IPS-NIHi7 (cell line): ENCODE measurements at regions not wholly inside any gene's neighbourhood (a gene's known extent, or its start where the extent isn't known, plus 50 kb on each side); places are given as distances from the start of the nearest gene placed in this dataset.
A peak's percentile ranks its signal among the peaks of the same experiment; 100 is the strongest.

Source experiments
- DNase-seq: peaks from one replicate; pipeline ENCODE4 v3.0.0; 2012; ENCODE audit warnings: mixed read lengths; ENCODE audit errors: extremely low spot score

DNA sequence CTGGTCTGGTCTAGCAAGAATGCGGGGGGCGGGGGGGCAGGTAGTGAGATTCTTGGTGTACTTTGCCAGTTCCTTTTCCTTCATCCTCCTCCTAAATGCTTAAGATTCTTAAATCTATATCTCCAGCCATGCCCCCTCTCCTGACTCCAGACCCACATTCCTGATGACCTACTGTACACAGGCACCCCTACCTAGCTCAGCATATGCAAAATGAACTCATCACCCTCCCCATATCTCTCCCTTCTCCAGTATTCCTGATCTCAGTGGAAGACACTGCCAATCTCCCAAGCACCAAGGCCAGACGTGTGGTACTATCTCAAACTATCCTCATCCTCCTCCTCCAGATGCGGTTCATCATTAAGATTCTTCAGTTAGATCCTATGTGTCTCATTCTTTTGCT is 215.8 kb downstream of the SPTSSA start:
- no peak for DNase-seq

DNA sequence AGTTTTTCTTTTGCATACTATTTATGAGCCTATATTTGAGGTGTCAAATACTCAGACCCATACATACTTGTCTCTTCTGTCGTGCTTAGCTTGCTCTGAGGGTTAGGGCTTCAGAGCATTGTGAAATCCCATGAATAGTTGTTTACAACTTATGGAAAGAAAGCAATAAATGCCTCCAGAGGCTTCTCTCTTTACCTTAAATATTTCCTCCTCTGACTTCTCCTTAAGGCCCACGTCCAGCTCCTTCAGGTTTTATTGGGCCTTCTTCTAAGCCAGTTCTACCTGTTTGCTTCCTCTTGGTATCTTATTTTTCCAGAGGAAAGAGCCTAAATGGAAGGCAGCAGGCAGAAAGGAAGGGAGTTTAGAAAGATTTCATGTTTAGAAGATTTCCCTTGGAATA is 218.6 kb downstream of the SPTSSA start:
- no peak for DNase-seq

DNA sequence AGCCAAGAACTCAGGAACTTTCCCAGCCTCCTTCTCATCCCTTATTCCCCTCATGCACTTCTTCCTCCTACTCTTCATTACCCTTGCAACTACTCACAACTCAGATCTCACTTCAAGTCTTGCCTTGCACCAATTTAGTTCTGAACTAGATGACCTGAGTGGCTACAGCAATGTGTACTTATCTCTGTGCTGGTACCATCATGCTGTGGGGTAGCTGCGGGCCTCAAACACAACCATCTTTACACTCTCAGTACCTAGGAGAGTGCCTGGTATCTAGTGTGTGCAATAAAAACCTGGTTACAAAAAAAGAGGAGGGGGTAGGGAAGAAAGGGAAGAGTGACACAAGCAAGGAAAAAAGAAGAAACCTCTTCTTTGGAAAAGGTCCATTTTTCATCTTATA is 219.0 kb downstream of the SPTSSA start:
- no peak for DNase-seq

DNA sequence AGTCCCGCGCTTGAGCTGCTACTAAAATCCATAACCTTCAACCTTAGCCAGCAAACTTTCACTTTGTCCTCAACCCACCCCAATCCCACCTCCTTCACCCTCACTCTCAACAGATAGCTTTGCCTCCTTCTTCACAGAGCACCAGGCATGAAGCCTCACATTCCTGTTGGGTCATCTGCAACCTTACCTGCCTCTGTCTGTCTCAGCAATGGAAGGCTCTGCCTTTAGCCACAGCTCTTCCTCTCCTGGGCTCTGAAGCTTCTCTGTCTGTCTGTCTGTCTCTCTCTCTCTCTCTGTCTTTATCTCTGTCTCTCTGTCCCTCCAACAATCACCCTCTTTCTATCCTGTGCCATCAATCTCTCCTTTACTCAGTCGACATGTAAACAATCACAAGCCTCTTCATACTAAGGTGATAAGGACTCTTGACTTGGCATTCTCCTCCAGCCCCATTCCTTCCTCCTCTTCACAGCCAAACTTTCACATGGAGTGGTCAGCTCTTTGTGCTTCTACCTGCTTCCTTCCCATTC is 220.8 kb downstream of the SPTSSA start:
- DNase-seq: no peak

DNA sequence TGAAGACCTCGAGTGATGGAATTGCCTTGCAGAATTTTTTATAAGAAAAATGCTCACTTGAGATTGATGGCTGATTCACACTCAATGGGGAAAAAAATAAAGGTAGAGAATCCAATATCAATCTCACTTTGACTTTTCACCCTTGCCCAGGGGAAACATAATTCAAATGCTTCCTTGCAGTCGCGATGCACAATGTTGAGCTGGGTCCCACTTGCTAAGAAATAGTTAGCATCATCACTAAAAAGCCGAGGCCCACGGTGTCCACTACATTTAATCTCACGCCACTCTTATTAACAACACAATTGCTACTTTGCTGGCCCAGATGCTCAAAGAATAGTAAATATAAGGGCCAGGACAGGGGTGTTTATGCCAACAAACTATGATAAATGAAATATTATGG is 223.4 kb downstream of the SPTSSA start:
- DNase-seq: no peak

DNA sequence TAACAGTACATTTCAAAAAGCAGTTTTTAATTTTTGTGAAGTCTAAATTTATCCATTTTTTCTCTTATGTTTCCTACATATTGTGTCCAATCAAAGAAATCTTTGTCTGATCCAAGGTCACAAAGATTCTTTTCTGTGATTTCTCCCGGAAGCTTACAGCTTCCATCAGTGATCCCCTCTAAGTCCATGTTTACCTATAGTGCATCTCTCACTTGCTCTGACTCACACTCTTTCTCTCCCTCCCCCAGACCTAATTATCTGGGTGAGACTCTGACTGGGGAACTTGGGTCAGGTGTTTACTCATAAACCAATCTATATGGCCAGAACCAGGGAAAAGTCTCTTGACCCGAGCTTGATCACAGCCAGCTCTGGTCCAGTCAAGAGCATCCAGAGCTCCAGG is 224.4 kb downstream of the SPTSSA start:
- DNase-seq: no peak

DNA sequence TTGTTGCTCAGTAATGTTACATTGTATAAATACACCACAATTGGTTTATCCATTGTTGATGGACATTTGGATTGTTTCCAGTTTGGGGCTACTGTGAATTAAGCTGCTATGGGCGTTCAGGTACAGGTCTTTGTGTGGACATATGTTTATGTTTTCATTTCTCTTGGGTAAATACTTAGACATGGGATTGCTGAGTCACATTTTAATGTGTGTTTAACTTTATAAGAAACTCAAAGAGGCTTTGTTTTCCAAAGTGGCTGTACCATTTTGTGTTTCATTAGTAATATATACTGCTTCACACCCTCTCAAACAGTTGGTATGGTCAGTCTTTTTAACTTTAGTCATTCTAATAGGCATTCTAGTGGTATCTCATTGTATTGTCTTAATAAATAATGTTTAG is 225.0 kb downstream of the SPTSSA start:
- no peak for DNase-seq

DNA sequence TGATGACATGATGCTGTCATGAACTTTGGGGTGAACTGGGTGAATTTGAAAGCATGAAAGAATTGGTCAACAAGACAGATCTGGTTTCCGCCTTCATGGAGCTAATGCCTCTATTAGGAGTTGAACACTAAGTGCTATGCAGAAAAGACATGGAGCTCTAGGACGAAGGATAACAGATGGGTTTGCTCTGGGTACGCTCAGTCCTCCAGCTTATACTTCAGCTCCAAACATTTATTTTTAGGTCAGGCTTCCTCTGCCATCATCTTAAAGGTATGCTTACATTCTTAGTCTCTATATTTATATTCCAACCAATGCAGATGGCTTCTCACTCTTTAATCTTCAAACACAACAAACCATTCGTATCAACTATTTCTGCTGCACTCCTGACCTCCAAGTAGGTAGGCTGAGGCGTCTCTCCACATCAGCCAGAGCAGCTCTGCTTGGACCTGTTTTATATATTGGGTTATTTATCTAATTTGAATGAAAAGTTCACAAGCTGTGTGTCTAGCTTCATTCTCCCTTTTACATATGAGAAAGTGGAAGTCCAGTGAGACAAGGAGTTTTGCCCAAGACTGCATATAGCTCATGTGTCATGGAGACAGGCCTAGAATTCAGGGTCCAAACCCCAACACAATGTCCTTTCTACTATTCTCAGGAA is 226.3 kb downstream of the SPTSSA start:
- no peak for DNase-seq

DNA sequence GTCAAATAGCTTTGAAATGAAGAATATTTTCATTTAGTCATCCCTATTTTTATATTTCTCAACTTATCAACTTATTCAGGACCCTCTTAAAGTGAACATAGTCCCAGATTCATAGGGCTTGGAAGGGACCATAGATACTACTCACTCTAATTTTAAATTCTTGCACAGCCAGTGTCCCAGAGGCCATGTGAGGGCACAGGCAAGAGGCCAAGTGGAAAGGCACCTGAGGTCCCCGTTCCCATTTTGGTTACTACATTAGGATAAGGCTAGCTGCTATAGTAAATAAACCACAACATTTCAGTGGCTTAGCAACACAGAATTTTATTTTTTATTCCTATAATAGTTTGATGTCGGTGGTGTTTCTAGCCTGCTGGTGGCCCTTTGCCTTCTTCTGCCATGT is 227.8 kb downstream of the SPTSSA start:
- no peak for DNase-seq

DNA sequence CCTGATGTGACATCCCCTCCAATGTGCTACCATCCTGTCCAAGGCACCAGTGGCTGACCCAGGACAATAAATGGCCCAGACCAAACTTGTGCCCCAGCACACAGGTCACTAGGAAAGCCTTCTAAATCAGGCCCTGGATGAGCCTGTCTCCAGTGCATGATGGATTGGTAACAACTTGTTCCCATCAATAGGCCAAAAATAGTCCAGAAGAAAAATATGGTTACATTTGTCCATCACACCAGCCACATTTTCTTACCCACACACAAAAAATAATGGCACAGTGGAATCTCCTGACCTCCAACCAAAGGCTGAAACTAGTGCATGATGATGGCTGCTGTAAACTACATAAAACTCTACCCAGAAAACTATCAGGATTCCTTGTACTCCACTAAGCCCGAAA is 228.4 kb downstream of the SPTSSA start:
- DNase-seq: no peak

DNA sequence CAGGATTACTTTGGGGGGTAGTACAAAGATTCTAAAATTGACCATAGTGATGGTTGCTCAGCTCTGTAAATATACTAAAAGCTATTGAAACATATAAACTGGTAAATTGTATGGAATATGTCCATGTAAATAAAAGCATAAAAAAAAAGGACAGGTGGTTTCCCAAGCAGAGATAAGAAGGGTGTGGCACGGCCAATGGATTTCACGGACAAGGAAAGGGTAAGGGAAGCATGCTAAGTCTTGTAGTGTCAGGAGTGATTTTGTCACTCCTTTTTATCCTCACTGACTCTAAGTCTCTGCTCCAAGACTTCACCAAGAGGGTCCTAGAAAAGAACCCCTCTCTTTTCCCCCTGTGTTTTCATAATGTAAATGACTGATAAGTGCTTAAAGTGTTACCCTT is 229.2 kb downstream of the SPTSSA start:
- no peak for DNase-seq

DNA sequence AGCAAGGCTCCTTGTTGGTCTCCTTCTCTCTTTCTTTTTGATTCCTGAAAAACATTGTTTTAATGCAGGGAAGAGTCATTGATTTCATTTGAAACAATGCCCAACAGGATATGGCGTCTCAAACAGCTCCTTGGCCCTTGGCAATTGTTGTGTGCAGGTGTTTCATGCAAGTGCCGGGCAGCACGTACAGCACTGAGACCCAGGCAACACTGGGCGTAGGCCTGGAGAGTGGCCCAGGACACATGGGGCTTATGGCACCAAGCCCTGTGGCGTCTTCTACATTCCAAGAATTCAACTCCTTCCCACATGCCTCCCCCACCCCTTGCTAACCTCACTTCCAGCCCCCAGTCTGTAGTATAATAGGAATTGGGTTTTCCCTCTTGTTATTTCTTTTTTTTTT is 230.4 kb downstream of the SPTSSA start:
- no peak for DNase-seq

DNA sequence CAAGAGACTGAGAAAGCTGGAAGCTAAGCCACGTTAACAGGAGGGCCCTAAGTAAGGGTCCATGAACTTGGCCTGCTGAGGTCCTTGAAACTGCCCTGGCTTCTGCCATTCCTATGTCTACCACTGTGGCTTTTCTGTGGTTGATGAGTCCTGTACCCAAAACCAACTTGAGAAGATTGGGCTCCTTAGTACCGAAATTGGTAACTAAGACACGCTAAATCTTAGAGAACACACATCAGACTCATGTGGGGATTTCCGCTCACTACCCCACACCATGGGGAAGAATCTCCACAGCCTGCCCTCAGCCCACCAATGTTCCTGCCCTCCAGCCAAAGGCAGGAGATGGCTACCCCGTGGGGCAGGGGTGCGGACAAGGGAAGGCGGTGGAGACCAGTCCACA is 232.9 kb downstream of the SPTSSA start:
- DNase-seq: no peak

DNA sequence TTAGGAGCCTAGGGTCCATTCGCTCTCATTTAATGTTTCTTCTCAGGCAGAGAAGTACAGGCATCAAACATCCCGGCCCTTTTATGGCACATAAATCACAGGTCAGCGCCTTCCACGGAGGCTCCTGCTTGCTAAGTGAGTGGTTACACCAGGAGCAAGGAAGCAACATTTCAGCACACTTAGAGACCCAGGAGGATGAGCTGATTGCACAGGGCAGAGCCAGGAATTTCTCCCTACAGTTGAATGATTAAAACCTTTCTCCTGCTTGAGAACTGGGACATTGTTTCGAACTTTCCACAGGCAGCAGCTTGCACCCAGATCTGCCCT is 233.4 kb downstream of the SPTSSA start:
- no peak for DNase-seq

DNA sequence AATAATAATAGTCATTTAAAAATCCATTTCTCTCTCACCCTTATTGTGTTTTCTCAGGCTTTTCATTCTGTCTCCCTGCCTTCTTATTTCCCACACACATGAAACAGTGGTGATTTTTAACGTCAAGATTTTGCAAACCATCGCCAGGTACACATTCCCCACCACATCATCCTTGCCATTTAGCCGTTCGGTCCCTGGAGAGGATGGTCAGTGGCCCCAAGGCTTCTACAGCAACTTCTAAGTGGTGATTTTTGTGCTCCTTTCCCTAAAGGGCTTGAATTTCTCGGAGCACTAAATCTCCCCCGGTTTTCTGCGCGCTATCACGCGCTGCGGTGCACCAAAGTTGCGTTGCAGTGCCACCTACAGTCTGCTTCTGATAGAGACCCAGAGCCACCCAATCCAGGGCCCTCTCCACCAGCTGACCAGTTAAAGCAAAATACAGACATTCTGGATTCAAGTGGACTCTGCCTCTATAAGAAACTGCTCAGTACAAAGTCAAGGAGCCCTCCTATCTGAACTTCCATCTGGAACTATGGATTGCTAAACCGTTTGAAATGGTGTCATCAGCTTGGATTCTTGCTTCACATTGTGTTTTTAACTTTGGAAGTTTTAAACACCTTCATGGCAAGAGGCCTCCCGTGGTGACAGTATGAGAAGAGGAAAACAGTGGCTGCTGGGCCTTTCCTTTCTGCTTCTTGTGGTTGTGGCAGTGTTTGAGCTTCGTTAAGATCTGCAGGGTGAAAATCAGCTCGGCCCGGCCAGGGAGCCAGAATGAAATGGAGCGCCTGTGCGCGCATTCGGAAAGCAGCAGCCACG is 234.0 kb downstream of the SPTSSA start:
- DNase-seq: peak; percentile 86

DNA sequence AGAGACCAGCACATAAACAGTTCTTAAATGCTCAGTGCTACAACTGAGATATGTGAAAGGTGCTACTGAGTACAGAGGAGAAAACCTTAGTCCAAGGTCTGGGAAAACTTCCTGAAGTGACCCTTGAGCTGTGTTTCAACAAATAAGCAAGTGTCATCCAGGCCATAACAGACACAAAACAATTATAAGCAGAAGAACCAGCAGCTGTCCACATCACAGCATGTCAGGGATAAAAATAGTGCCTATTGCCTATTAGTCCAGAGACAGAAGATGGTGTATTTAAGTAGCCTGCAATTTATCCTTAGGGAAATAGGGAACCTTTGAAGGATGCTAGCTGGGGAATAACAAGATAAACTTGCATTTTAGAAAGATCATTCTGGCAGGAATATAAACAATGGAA is 237.8 kb downstream of the SPTSSA start:
- no peak for DNase-seq

DNA sequence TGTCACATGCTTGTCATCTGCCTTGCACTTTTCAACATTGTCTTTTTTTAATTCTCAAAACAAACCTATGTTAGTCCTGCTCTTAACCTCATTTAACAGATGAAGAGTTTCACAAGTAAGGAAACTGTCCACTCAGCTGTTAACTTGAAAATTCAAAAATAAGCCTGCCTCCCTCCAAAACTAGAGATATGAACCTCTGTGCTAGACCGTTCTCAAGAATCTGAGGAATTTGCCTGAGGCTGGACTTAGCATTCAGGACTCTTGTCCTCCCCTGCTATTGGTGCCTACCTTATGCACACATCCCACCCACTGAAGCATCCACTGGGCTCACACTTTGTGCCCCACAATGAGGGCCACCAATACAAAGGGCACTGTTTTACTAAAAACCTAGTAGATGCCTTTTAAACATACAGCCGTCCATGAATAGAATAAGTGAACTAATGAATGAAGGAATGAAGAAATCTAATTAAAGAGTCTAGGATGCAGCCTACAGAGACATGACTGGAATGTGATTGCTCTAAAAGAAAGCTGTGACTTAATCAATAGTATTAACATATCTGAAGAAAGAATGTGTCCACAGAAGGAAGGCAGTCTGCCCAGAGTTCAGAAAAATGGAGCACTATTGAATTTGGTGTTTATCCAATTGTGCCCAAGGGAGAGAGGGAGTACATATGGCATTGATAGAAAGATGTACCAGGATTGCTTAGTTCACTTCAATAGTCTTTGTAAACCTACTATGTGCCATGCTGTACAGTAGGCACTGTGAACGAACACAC is 238.5 kb downstream of the SPTSSA start:
- DNase-seq: no peak

DNA sequence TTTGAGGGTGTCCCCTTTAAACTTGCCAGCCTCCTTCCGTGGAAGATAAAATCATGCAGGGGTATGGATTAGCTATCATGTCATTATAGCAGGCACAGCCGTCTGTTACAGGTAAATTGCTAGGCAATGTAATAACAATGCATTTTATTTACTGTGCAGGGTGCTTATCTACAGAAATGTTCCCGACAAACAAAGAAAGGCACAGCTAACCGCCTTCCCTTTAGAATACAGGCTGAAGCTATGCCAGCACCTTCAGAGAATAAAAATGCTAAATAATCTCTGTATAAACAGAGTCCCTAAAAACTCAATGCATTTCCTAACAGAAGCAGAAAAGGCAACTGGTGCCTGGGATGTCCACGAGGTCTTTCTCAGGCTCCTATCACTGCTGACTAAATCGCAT is 239.2 kb downstream of the SPTSSA start:
- DNase-seq: no peak

DNA sequence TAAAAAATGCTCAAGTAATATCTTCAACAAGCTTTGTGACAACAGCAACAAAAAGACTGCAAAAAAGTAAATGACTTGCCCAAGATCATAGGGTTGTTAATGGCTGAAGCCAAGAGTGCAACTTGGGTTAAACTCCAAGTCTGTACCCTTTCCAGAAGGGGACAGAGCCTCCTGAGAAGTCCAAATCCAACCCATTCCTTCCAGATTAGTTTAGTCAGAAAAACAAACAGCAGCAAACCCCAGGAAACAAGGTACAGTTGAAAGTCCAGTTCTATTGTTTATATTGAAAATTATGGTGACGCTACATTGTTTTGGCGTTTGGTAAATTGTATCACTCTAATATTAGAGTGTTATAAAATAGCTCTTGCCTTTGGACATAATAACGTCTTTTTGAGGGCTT is 239.9 kb downstream of the SPTSSA start:
- no peak for DNase-seq

DNA sequence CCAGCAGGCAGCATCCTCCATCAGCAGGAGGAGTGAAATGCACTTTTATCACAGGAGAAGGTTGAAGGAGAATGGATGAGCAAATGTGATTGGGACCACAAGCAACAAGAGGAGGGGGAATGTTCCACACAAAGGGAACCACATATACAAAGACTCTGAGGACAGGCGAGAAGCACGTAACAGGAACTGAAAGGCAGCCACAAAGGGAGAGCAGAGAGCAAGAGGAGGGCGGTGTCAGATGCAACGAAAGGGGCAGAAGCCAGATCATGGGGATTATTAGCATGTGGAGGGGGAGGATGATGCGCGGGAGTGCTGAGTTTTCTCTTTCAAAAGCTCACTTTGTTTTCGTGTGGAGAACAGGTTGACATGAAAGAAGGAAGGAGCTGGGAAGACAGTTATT is 241.1 kb downstream of the SPTSSA start:
- DNase-seq: no peak

DNA sequence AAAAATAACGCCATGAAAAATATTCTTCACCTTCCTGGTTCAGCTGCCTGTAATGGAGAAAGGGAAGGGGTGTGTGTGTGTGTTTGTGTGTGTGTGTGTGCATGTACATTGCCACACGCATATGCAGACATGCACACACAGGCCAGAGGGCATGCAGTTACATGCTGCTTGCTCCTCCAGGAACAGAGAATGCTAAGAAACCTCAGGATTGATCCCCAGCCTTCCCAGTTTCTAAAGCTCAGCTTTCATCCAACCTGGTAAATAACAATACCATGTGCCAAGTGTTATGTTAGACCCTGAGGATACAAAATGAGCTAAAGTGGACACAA is 241.7 kb downstream of the SPTSSA start:
- no peak for DNase-seq

DNA sequence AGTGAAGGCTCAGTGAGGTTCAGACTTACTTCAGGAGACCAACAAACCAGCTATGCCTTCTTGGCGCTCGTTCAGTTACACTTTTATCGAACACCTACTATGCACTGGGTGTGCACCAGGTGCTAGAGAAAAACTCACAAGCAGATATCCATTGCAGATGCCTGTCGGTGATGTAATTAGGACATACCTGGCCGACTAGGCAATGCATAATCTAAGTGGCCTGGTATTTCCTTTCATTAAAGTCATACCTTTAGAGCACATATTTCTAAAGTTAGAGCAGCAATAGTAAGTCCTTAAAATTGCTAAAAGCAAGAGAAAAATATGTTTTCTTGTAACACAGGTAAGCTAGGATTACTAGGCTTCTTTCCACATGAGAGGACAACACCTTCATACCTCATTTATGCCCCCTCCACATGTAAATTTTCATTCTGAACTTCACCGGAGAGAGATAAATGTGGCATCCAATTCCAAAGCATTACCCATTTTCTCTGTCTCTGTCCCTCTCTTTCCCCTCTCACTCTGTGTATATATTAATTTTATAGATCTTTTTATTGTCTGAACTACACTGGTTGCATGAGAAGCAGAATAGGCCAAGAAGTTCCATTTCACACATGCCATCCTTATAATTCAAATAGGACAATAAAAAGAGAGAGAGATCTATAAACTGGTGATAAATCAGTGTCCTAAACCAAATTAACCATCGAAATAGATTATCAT is 242.2 kb downstream of the SPTSSA start:
- DNase-seq: no peak
